GM18498 (cell line): ENCODE measurements at regions not wholly inside any gene's neighbourhood (a gene's known extent, or its start where the extent isn't known, plus 50 kb on each side); places are given as distances from the start of the nearest gene placed in this dataset.
"Not testable (repeated sequence)": the region's sequence is repeated elsewhere in the genome, so short reads cannot be mapped to it uniquely, and the experiment has no call there.

ENCODE experiments used
- ATAC-seq: cut with Tn5 transposase; IDR thresholded peaks from one replicate; pipeline ENCODE4 v1.9.1; 2021; ENCODE audit warnings: mild to moderate bottlenecking, moderate library complexity; ENCODE audit not compliant: unreplicated experiment

- ATAC-seq: no peak
These were observed 225.5 kb upstream of the ECI2 start for GRCh38 chr6:4360920-4361319.

GRCh38 chr6:4359108-4359730 is 223.8 kb upstream of the ECI2 start:
- no peak for ATAC-seq

DNA sequence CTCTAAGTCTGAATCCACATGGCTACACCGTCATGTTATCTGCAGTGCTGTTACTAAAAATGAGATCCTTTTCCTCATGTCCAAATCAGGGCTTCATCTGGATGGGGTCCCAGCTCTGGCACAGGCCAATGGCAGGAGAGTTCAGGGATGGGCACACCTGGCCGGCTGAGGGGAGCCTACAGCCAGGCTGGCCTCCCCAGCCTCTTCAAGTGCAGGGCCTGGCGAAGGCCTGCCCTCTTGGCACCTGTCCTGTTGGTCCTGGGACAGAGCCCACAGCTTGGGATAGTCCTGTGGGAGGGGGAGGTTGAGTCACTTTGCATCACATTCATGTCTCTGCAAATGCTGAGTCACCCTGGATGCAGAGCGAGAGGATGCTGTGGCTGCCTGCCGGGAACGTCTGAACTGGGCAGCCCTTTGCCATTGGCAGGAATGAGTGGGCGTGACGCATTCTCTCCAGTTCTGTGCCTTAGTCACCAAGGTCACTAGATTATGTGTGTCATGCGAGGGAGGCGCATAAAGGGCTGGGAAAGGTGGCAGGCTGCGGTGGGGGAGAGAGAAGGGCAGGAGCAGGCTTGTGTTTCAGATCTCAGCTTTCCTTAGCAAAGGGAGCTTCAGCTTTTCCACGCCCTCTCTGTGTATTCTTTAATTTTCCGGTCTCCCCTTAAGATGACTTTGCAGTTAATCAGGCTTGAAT is 223.2 kb upstream of the ECI2 start:
- ATAC-seq: no peak

GRCh38 chr6:4357660-4358152 is 222.3 kb upstream of the ECI2 start:
- not testable (repeated sequence) for ATAC-seq

GRCh38 chr6:4356899-4357659 is 221.7 kb upstream of the ECI2 start:
- ATAC-seq: no peak

- no peak for ATAC-seq
These were observed 219.9 kb upstream of the ECI2 start for GRCh38 chr6:4355241-4355640.

GRCh38 chr6:4354181-4354580 is 218.8 kb upstream of the ECI2 start:
- no peak for ATAC-seq

DNA sequence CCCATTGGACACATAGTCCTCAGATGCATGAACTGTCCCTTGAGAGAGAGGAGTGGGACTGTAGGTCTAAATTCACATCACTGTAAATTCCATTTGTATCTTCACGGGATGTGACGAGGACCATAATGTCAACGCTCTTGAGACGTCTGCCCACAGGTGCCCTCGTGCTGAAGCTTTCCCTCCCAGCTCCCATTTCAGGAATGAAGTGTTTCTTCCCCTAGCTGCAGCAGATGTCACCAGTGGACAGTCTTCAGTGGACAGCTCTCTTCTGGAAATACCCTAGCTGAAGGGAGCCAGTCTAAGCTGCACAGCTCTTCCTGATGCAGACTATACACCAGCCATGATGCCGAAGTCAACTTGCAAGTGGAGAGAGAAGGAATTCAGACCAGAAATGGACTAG is 217.4 kb upstream of the ECI2 start:
- ATAC-seq: no peak

DNA sequence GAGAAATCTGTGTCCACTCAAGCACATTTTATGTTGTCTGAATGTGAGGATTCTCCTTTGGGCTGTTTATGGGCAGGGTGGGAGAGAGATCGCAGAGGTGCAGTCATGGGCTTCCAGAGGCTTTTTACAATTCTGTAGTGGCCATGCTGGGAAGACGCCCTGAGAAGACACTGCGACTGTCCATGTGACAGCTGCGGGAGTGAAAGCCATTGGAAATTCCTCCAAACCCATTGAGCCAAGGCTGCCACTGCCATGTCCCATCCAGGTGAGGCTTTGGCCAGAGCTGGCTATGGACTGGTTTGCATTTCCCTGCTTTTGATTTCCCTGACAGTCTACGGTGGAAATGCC is 216.9 kb upstream of the ECI2 start:
- no peak for ATAC-seq

- ATAC-seq: no peak
These were observed 216.3 kb upstream of the ECI2 start for GRCh38 chr6:4351520-4352321.

- no peak for ATAC-seq
These were observed 215.5 kb upstream of the ECI2 start for GRCh38 chr6:4350567-4351519.

DNA sequence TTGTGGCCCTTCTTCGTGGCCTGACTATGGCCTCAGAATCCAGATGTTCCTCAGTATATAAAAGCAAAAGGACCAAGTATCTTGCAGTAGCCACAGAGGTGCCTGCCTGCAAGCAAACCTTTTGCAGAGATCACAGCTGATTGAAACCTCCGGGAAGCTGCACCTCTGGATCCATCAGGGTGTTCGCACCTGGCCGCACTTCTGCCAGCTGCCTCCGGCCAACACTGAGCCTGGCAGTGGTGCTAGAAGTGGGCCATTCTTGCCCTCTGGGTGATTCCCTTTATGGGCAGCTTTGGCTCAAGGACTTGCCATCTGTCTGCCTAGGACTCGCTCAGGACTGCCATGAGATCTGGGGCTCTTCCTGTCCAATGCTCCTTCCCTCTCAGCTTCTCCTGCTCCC is 214.6 kb upstream of the ECI2 start:
- ATAC-seq: no peak

- ATAC-seq: no peak
These were observed 213.9 kb upstream of the ECI2 start for GRCh38 chr6:4349323-4349722.

DNA sequence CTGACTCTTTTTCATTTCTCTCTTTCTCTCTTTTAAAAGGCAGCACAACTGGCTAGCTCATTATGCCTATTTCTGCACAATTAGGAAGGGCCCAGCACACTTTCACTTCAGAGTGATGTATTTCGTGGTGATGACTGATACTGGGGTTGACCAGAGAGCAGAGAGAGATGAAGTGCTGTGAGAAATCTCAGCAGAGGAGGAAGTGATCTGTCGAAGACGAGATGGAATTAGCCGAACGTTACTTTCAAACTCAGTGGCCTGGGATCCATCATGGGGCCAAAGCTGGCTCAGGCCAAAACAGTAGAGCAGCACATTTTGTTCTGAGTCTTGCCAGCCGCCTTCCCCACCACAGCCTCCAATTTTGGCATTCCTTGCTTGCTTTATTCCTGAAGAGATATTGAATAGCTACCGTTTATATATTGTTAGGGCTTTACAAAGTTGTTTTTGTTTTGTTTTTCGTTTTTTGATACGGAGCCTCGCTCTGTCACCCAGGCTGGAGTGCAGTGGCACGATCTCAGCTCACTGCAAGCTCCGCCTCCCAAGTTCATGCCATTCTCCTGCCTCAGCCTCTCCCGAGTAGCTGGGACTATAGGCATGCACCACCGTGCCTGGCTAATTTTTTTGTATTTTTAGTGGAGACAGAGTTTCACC is 213.2 kb upstream of the ECI2 start:
- ATAC-seq: no peak

DNA sequence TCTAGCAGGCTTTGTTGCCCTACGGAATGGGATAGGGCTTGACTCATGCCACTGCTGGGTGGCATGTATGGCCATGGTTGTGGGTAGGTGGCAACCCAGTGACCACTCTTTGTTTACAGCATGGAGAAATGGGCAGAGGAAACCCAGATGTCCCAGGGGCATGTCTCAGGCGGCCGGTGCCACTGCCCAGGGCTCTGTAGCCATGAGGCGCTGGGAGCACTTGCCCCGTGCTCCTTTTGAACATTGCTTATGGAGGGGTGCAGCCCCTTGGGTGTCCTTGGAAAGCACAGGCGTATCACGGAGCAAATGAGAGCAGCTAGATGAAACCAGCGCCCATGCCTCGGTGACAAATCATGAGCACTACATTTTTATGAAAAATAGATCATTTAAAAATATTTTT is 212.5 kb upstream of the ECI2 start:
- no peak for ATAC-seq

DNA sequence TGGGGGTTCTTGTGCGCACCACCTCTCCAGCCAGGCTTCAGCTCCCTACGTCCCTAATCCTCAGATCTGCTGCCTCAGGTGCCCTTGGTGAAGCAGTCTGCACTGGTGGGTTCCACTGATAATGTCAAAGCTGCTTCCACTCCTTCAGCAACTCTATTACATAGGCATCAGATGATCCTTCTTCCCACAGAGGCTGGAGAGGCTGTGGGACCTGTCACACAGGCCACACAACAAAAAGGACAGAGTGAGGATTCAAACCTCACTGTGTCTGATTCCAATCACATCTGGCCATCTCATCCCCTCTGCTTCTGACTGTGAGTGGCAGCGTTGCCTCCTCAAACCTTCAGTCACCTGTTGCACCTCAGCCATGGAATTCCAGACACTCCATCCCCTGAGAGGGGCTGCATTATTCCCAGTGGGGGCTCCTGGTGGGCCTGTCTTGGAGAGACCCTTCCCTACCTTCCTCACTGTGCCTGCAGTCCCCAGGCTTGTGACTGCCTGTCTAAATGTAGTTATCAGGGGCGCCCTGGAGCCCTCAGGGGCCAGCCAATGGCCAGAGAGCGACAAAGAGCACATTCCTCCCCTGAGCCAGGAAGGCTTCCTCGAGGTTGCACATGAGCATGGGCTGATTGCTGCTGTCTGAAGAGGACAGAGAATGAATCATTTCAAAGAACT is 211.4 kb upstream of the ECI2 start:
- ATAC-seq: no peak

GRCh38 chr6:4345543-4345942 is 210.2 kb upstream of the ECI2 start:
- no peak for ATAC-seq

GRCh38 chr6:4344317-4344899 is 209.0 kb upstream of the ECI2 start:
- ATAC-seq: no peak
